ENCODE measurements at regions not wholly inside any gene's neighbourhood (a gene's known extent, or its start where the extent isn't known, plus 50 kb on each side); places are given as distances from the start of the nearest gene placed in this dataset.

- no peak for DNase-seq (ENCODE audit: low read depth in 1 of 2, low spot score in 1 of 2)
- no peak for FAIRE-seq
- Histone ChIP-seq H3K9me3 (no peaks in the 10 kb centered on the region), H3K4me2 (no peak overlapping the region), H3K4me3 (no peak overlapping the region), H3K4me1 (no peaks in the 10 kb centered on the region), H3K27ac (no peak overlapping the region)
- ChIA-PET POLR2A (no interaction called here), CTCF (no interaction called here)
- TF ChIP-seq ZFP36 (IDR thresholded peaks at IDR 0.05; ENCODE audit: borderline replicate concordance, partially characterized antibody) = no peak
- 25% methylated on average over 4 of the region's 4 CpGs for WGBS (ENCODE audit: missing lambda C conversion rate)
- no peak for ATAC-seq
These were observed 661.7 kb upstream of the SORCS1 start for GRCh38 chr10:107826171-107826570.

- FAIRE-seq (no peak), DNase-seq (ENCODE audit: low read depth in 1 of 2, low spot score in 1 of 2) (peak in 1 of 2 experiments; percentile 39), ATAC-seq (no peak)
- Histone ChIP-seq H3K27ac (no peak overlapping the region), H3K4me1 (no peaks in the 10 kb centered on the region), H3K4me2 (no peak overlapping the region), H3K4me3 (no peak overlapping the region), H3K9me3 (no peaks in the 10 kb centered on the region; the same call in 2 of the 3 replicates)
- WGBS (ENCODE audit: missing lambda C conversion rate) = under 1% methylated on average over 6 of the region's 6 CpGs
- ChIA-PET POLR2A (no interaction called here), CTCF (no interaction called here)
- TF ChIP-seq MYC (IDR thresholded peaks at IDR 0.05; ENCODE audit: borderline replicate concordance, low read length) (no peak), KDM5A (IDR thresholded peaks at IDR 0.05) (no peak), CTCF (IDR thresholded peaks at IDR 0.05) (no peak), RAD21 (conservative IDR thresholded peaks at IDR 0.05 in 1 of 2, IDR thresholded peaks at IDR 0.05 in 1 of 2) (0 out of 5 replicates have a peak, but pooled peaks of 1 of the 2 experiments have one; percentile 23), ATOH8 (CRISPR knock-in tag; IDR thresholded peaks at IDR 0.05; ENCODE audit: low read depth) (no peak)
- TF ChIP-seq, protein P1, sequence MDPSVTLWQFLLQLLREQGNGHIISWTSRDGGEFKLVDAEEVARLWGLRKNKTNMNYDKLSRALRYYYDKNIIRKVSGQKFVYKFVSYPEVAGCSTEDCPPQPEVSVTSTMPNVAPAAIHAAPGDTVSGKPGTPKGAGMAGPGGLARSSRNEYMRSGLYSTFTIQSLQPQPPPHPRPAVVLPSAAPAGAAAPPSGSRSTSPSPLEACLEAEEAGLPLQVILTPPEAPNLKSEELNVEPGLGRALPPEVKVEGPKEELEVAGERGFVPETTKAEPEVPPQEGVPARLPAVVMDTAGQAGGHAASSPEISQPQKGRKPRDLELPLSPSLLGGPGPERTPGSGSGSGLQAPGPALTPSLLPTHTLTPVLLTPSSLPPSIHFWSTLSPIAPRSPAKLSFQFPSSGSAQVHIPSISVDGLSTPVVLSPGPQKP (IDR thresholded peaks at IDR 0.05; ENCODE audit: low read depth, low read length) = no peak
These were observed 650.5 kb upstream of the SORCS1 start for GRCh38 chr10:107814865-107815487.

DNA sequence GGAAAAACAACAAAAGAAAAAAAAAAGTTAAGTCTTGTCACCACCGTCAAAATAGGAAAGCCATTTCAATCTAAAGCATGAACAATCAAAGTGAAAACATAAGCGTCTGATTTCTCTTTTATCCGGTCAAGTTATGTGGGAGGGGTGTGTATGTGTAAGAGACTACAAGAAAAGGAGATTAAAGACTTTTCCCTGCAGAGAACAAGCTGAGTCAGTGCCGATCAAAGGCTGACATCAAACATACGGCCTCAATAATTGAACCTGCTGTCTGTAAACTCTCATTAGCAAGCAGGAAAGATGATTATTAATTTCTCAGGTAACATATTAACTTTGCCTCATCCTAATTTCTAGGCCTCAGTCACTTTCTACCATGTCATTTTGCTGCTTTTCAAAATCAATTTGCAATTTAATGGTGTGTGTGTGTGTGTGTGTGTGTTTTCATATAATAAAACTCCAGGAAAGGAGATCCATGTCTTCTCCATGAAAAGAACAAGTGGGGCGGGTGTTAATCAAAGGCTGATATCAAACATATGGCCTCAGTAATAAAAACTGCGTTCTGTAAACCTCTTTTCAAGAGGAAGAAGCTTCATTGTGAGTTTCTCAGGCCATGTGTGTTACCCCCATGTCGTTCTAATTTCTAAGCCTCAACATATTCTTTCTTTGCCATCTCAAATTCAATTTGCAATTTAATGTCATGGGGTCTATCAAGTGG, 649.1 kb upstream of the SORCS1 start:
- H3K4me3 ChIP-seq = no peak overlapping the region
- TF ChIP-seq HOXB5 (CRISPR knock-in tag; IDR thresholded peaks at IDR 0.05) (no peak), PHF8 (IDR thresholded peaks at IDR 0.05; ENCODE audit: borderline replicate concordance, low read depth) (no peak), CEBPB (IDR thresholded peaks at IDR 0.05) (no peak)
- POLR2A ChIA-PET = no interaction called here
- no peak for ATAC-seq
- CTCF ChIA-PET = no interaction called here
- no peak for FAIRE-seq
- WGBS (ENCODE audit: missing lambda C conversion rate) = 18% methylated on average over 8 of the region's 8 CpGs
- DNase-seq (ENCODE audit: low read depth in 1 of 2, low spot score in 1 of 2) = no peak
- no peak overlapping the region for H3K27ac ChIP-seq
- H3K4me2 ChIP-seq = no peak overlapping the region
- H3K9me3 ChIP-seq = no peaks in the 10 kb centered on the region
- no peaks in the 10 kb centered on the region for H3K4me1 ChIP-seq

GRCh38 chr10:107809889-107810288, 645.4 kb upstream of the SORCS1 start:
- Histone ChIP-seq H3K27ac (no peak overlapping the region), H3K9me3 (no peaks in the 10 kb centered on the region), H3K4me2 (no peak overlapping the region), H3K4me1 (no peaks in the 10 kb centered on the region), H3K4me3 (no peak overlapping the region)
- DNase-seq (ENCODE audit: low read depth in 1 of 2, low spot score in 1 of 2) = no peak
- ChIA-PET CTCF (no interaction called here), POLR2A (no interaction called here)
- TF ChIP-seq RCOR1 (IDR thresholded peaks at IDR 0.05; ENCODE audit: low read depth, low read length) (no peak), JUNB (IDR thresholded peaks at IDR 0.05) (no peak), CHD4 (IDR thresholded peaks at IDR 0.05; ENCODE audit: borderline replicate concordance) (no peak), EHF (CRISPR knock-in tag; IDR thresholded peaks at IDR 0.05) (no peak), CBX8 (IDR thresholded peaks at IDR 0.05) (no peak), ZNF302 (CRISPR knock-in tag; IDR thresholded peaks at IDR 0.05) (no peak), HES2 (IDR thresholded peaks at IDR 0.05) (no peak), NFE2L2 (conservative IDR thresholded peaks at IDR 0.05; ENCODE audit: low read length) (no peak), KDM1A (IDR thresholded peaks at IDR 0.05; ENCODE audit: low read depth) (no peak), HEYL (CRISPR knock-in tag; IDR thresholded peaks at IDR 0.05) (no peak), USF2 (IDR thresholded peaks at IDR 0.05) (no peak), ZC3H11A (IDR thresholded peaks at IDR 0.05) (no peak), JUN (IDR thresholded peaks at IDR 0.05) (no peak), POLR2A (IDR thresholded peaks at IDR 0.05; ENCODE audit: low read length) (no peak)
- TF ChIP-seq, protein P2, sequence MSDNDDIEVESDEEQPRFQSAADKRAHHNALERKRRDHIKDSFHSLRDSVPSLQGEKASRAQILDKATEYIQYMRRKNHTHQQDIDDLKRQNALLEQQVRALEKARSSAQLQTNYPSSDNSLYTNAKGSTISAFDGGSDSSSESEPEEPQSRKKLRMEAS (IDR thresholded peaks at IDR 0.05) = no peak
- ATAC-seq = no peak
- no peak for FAIRE-seq
- WGBS (ENCODE audit: missing lambda C conversion rate) = 4% methylated on average over 2 of the region's 2 CpGs
